Hematopoietic multipotent progenitor cell treated with erythropoietin and hydrocortisone succinate and interleukin-3 and kit ligand, for 4 days (in vitro differentiated cells): ENCODE measurements at regions not wholly inside any gene's neighbourhood (a gene's known extent, or its start where the extent isn't known, plus 50 kb on each side); places are given as distances from the start of the nearest gene placed in this dataset.
"Not testable (repeated sequence)": the region's sequence is repeated elsewhere in the genome, so short reads cannot be mapped to it uniquely, and the experiment has no call there.

Source experiments
- DNase-seq: peaks from one replicate; pipeline ENCODE4 v3.0.0-alpha.2; 2015

GRCh38 chr14:84926656-84927055, 603.3 kb upstream of the FLRT2 start:
- no peak for DNase-seq

- no peak for DNase-seq
These were observed 602.7 kb upstream of the FLRT2 start for GRCh38 chr14:84927096-84927827.

GRCh38 chr14:84929086-84929485, 600.9 kb upstream of the FLRT2 start:
- no peak for DNase-seq

- no peak for DNase-seq
These were observed 600.1 kb upstream of the FLRT2 start for GRCh38 chr14:84929834-84930233.

- no peak for DNase-seq
These were observed 592.9 kb upstream of the FLRT2 start for GRCh38 chr14:84937016-84937415.

GRCh38 chr14:84937449-84937848, 592.5 kb upstream of the FLRT2 start:
- DNase-seq = no peak

- DNase-seq = not testable (repeated sequence)
These were observed 585.0 kb upstream of the FLRT2 start for GRCh38 chr14:84944901-84945300.

GRCh38 chr14:84959851-84960520, 570.0 kb upstream of the FLRT2 start:
- no peak for DNase-seq

- no peak for DNase-seq
These were observed 568.3 kb upstream of the FLRT2 start for GRCh38 chr14:84961637-84962036.

GRCh38 chr14:84963518-84963917, 566.4 kb upstream of the FLRT2 start:
- no peak for DNase-seq

- DNase-seq = no peak
These were observed 564.7 kb upstream of the FLRT2 start for GRCh38 chr14:84965279-84965678.

GRCh38 chr14:84969501-84969900, 560.4 kb upstream of the FLRT2 start:
- no peak for DNase-seq

- DNase-seq = no peak
These were observed 554.6 kb upstream of the FLRT2 start for GRCh38 chr14:84975241-84975902.

- no peak for DNase-seq
These were observed 553.1 kb upstream of the FLRT2 start for GRCh38 chr14:84976805-84977204.

GRCh38 chr14:84987042-84987441, 542.9 kb upstream of the FLRT2 start:
- no peak for DNase-seq

GRCh38 chr14:84988357-84988756, 541.6 kb upstream of the FLRT2 start:
- no peak for DNase-seq

- no peak for DNase-seq
These were observed 538.9 kb upstream of the FLRT2 start for GRCh38 chr14:84991021-84991420.

- no peak for DNase-seq
These were observed 531.7 kb upstream of the FLRT2 start for GRCh38 chr14:84998216-84998615.

GRCh38 chr14:85002846-85003245, 527.1 kb upstream of the FLRT2 start:
- DNase-seq = no peak

GRCh38 chr14:85003805-85004204, 526.1 kb upstream of the FLRT2 start:
- no peak for DNase-seq

GRCh38 chr14:85009506-85009905, 520.4 kb upstream of the FLRT2 start:
- DNase-seq = no peak

- no peak for DNase-seq
These were observed 519.8 kb upstream of the FLRT2 start for GRCh38 chr14:85010186-85010585.

GRCh38 chr14:85016496-85016895, 513.4 kb upstream of the FLRT2 start:
- no peak for DNase-seq

GRCh38 chr14:85023866-85024265, 506.1 kb upstream of the FLRT2 start:
- not testable (repeated sequence) for DNase-seq
